RWPE2 (cell line): ENCODE measurements at regions not wholly inside any gene's neighbourhood (a gene's known extent, or its start where the extent isn't known, plus 50 kb on each side); places are given as distances from the start of the nearest gene placed in this dataset.
A peak's percentile ranks its signal among the peaks of the same experiment; 100 is the strongest.

Experiments used
- ATAC-seq: fragments of 200-7000 bp; cut with Tn5 transposase; 3 replicates; pipeline ENCODE4 v1.9.1; 2021; ENCODE audit warnings: low read depth
- DNase-seq: peaks from one replicate; pipeline ENCODE4 v3.0.0-alpha.2; 2020; ENCODE audit warnings: low spot score
- H3K27ac ChIP-seq: fragments of 450-650 bp; 2 replicates; pipeline ENCODE4 v1.5.1; 2017; ENCODE audit warnings: mild to moderate bottlenecking; ENCODE audit not compliant: poor library complexity, severe bottlenecking
- H3K27me3 ChIP-seq: fragments of 250-450 bp; sonication (Bioruptor Pico); 2 replicates; pipeline ENCODE4 v1.5.1; 2021; ENCODE audit warnings: mild to moderate bottlenecking, moderate library complexity; ENCODE audit not compliant: insufficient read depth, poor library complexity, severe bottlenecking
- H3K36me3 ChIP-seq: fragments of 250-450 bp; sonication (Bioruptor Pico); 2 replicates; pipeline ENCODE4 v1.5.1; 2020; ENCODE audit warnings: low read depth, mild to moderate bottlenecking, moderate library complexity
- H3K4me1 ChIP-seq: fragments of 250-450 bp; sonication (Bioruptor Pico); 2 replicates; pipeline ENCODE4 v1.5.1; 2021; ENCODE audit warnings: mild to moderate bottlenecking, moderate library complexity; ENCODE audit not compliant: insufficient read depth, poor library complexity, severe bottlenecking
- H3K4me3 ChIP-seq: fragments of 250-450 bp; sonication (Bioruptor Pico); 2 replicates; pipeline ENCODE4 v1.5.1; 2021; ENCODE audit warnings: mild to moderate bottlenecking, moderate library complexity; ENCODE audit not compliant: severe bottlenecking
- H3K9me3 ChIP-seq: fragments of 250-450 bp; sonication (Bioruptor Pico); 2 replicates; pipeline ENCODE4 v1.5.1; 2021; ENCODE audit warnings: mild to moderate bottlenecking, moderate library complexity; ENCODE audit not compliant: severe bottlenecking
- CTCF ChIP-seq: fragments of 450-650 bp; IDR thresholded peaks from one replicate; pipeline ENCODE4 v1.5.1; 2017; ENCODE audit warnings: mild to moderate bottlenecking, moderate library complexity; ENCODE audit not compliant: poor library complexity, severe bottlenecking

GRCh38 chr12:63056649-63057048, 94.4 kb downstream of the AVPR1A start:
- no peaks in the 10 kb centered on the region for H3K4me1 ChIP-seq
- no peak overlapping the region for H3K27ac ChIP-seq
- DNase-seq (no peak), ATAC-seq (no peak)
- TF ChIP-seq CTCF: no peak
- no peaks in the 10 kb centered on the region for H3K36me3 ChIP-seq
- H3K9me3 ChIP-seq: no peaks in the 10 kb centered on the region
- H3K27me3 ChIP-seq: no peaks in the 10 kb centered on the region
- no peak overlapping the region for H3K4me3 ChIP-seq

DNA sequence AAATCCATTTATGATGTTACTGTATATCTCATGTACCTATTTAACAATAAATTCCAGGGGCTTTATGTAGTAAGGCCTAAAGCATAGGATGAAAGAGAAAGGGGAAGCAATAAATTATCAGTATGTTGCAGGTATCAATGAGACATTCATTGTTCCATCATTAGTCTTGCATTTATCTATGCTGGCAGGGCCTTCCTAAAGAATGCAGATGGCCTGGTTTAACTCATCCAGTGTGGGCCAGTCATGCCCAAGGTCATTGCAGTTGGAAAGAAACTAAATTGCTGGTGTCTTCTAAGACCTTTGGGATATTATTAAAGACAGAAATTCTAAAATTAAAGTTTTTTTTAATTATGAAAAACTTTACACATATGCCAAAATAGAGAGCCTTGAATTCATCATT, 98.3 kb downstream of the AVPR1A start:
- no peaks in the 10 kb centered on the region for H3K27me3 ChIP-seq
- H3K36me3 ChIP-seq: no peaks in the 10 kb centered on the region
- no peaks in the 10 kb centered on the region for H3K4me1 ChIP-seq
- no peak overlapping the region for H3K4me3 ChIP-seq
- no peaks in the 10 kb centered on the region for H3K9me3 ChIP-seq
- no peak overlapping the region for H3K27ac ChIP-seq
- ATAC-seq: no peak
- DNase-seq: no peak
- no peak for TF ChIP-seq CTCF

DNA sequence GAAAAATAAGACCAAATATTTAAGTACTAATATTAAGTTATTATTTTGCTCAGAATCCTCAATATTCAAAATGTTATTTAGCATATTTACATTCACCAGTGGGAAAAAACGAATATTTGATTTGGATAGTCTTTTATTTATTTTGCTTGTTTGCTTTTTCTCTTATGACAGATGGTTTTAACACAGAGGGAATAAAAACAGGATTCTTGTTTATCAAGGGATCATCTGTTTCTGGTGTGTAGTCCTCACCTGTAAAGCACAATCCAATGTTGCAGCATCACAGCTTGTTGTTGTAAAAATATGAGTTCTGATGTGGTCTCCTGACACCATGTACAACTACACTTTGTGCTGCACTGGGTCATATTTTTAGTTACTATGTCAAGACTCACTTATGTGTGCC, 103.9 kb downstream of the AVPR1A start:
- H3K4me3 ChIP-seq: no peak overlapping the region
- TF ChIP-seq CTCF: no peak
- H3K9me3 ChIP-seq: no peaks in the 10 kb centered on the region
- no peak for DNase-seq
- no peak overlapping the region for H3K27ac ChIP-seq
- no peak for ATAC-seq
- no peaks in the 10 kb centered on the region for H3K27me3 ChIP-seq
- H3K4me1 ChIP-seq: no peaks in the 10 kb centered on the region
- H3K36me3 ChIP-seq: no peaks in the 10 kb centered on the region

- Histone ChIP-seq H3K9me3 (no peaks in the 10 kb centered on the region), H3K4me3 (no peak overlapping the region), H3K27me3 (no peaks in the 10 kb centered on the region), H3K36me3 (no peaks in the 10 kb centered on the region), H3K4me1 (no peaks in the 10 kb centered on the region), H3K27ac (no peak overlapping the region)
- DNase-seq (no peak), ATAC-seq (peak; percentile 81)
- no peak for TF ChIP-seq CTCF
Measured at GRCh38 chr12:63045020-63045860, 105.8 kb downstream of the AVPR1A start.

DNA sequence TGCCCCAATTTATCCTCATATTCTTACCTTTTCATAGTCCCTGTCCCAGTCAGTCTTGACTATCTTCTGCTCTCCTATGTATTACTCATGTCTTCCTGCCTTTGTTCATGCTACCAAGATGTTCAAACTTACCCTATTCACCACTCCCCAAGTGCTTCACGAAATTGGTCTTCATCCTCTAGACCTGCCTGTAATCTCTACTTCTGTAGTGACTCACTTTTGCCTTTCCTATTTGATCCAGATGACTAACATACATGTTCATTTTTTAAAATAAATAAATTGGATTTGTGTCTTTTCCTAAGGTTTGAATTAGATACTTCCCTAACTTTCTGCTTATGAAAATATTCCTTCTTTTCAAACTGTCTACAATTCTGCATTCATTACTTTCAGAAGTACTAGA, 107.7 kb upstream of the PPM1H start:
- H3K27me3 ChIP-seq: peaks cover 4% of the 10 kb centered on the region
- no peaks in the 10 kb centered on the region for H3K36me3 ChIP-seq
- no peak overlapping the region for H3K27ac ChIP-seq
- TF ChIP-seq CTCF: no peak
- H3K4me3 ChIP-seq: no peak overlapping the region
- no peak for ATAC-seq
- no peaks in the 10 kb centered on the region for H3K9me3 ChIP-seq
- no peak for DNase-seq
- no peaks in the 10 kb centered on the region for H3K4me1 ChIP-seq
